Activated CD4-positive, alpha-beta memory T cell treated with anti-CD3 and anti-CD28 coated beads, Interleukin-2, amount 10 ng/mL, durations not matched to agents 7 days and 5 days (primary cell): ENCODE measurements at regions not wholly inside any gene's neighbourhood (a gene's known extent, or its start where the extent isn't known, plus 50 kb on each side); places are given as distances from the start of the nearest gene placed in this dataset.

ENCODE experiments used
- CTCF ChIA-PET: fragments of 350-600 bp; sonication (Branson Sonifier 250); formaldehyde crosslinking; loops from one replicate; lab custom pipeline; 2021; ENCODE audit warnings: antibody characterized with exemption, inconsistent platforms; lab: Charles Lee
- POLR2A ChIA-PET: fragments of 350-600 bp; sonication (Branson Sonifier 250); formaldehyde crosslinking; loops from one replicate; lab custom pipeline; 2021; ENCODE audit warnings: antibody characterized with exemption; lab: Charles Lee
- DNase-seq: peaks from one replicate; pipeline ENCODE4 v3.0.0-alpha.2; 2020
- H3K27ac Mint-ChIP-seq: one replicate; pipeline ENCODE4 v1.8.0; 2021; ENCODE audit warnings: mild to moderate bottlenecking, mixed read lengths
- H3K27me3 Mint-ChIP-seq: one replicate; pipeline ENCODE4 v1.8.0; 2021; ENCODE audit warnings: mixed read lengths
- H3K36me3 Mint-ChIP-seq: one replicate; pipeline ENCODE4 v1.8.0; 2021; ENCODE audit warnings: low read depth, mixed read lengths
- H3K4me1 Mint-ChIP-seq: one replicate; pipeline ENCODE4 v1.8.0; 2021; ENCODE audit warnings: mixed read lengths
- H3K4me3 Mint-ChIP-seq: one replicate; pipeline ENCODE4 v1.8.0; 2021; ENCODE audit warnings: mild to moderate bottlenecking, mixed read lengths
- H3K9me3 Mint-ChIP-seq: one replicate; pipeline ENCODE4 v1.8.0; 2021; ENCODE audit warnings: mixed read lengths

- H3K4me1 Mint-ChIP-seq: no peaks in the 10 kb centered on the region
- H3K4me3 Mint-ChIP-seq: no peak overlapping the region
- H3K9me3 Mint-ChIP-seq: no peaks in the 10 kb centered on the region
- CTCF ChIA-PET: no interaction called here
- H3K36me3 Mint-ChIP-seq: no peaks in the 10 kb centered on the region
- no peaks in the 10 kb centered on the region for H3K27me3 Mint-ChIP-seq
- POLR2A ChIA-PET: no interaction called here
- no peak overlapping the region for H3K27ac Mint-ChIP-seq
- DNase-seq: no peak
These were observed 971.9 kb downstream of the BRD1 start for GRCh38 chr22:48855593-48856307.

GRCh38 chr22:48855013-48855412 is 972.7 kb downstream of the BRD1 start:
- ChIA-PET CTCF (no interaction called here), POLR2A (no interaction called here)
- Mint-ChIP-seq H3K27ac (no peak overlapping the region), H3K4me1 (no peaks in the 10 kb centered on the region), H3K9me3 (no peaks in the 10 kb centered on the region), H3K27me3 (no peaks in the 10 kb centered on the region), H3K36me3 (no peaks in the 10 kb centered on the region), H3K4me3 (no peak overlapping the region)
- no peak for DNase-seq

DNA sequence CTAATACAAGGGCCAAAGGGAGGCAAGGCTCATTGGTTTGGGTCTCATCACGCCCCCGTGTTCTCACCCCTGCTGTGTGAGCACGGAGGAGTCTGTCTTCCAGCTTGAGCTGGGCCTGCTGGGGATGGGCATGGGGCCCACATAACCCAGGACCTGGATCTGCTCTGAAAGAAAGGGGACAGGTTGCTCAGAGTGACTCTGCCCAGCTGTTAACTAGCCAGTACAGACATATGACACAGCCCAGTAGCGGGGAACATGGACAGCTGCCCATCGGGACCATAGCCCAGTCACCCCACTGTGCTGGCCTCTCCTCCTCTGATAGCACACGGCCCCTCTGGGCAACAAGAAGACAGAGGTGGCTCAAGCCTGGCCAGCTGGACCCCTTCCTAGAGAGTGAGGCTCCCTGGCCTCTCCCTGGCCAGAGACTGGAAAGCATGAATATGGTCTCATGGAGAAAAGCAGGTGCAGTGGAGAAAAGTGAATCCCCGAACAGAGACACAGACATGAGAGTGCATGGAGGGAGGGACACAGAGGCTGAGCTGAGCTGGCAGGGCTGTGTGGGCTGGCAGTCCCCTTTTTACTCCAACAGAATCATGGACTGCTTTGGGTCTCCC is 973.9 kb downstream of the BRD1 start:
- Mint-ChIP-seq H3K9me3 (no peaks in the 10 kb centered on the region), H3K4me3 (no peak overlapping the region), H3K4me1 (no peaks in the 10 kb centered on the region), H3K27me3 (no peaks in the 10 kb centered on the region), H3K27ac (no peak overlapping the region), H3K36me3 (no peaks in the 10 kb centered on the region)
- no peak for DNase-seq
- ChIA-PET CTCF (no interaction called here), POLR2A (no interaction called here)

DNA sequence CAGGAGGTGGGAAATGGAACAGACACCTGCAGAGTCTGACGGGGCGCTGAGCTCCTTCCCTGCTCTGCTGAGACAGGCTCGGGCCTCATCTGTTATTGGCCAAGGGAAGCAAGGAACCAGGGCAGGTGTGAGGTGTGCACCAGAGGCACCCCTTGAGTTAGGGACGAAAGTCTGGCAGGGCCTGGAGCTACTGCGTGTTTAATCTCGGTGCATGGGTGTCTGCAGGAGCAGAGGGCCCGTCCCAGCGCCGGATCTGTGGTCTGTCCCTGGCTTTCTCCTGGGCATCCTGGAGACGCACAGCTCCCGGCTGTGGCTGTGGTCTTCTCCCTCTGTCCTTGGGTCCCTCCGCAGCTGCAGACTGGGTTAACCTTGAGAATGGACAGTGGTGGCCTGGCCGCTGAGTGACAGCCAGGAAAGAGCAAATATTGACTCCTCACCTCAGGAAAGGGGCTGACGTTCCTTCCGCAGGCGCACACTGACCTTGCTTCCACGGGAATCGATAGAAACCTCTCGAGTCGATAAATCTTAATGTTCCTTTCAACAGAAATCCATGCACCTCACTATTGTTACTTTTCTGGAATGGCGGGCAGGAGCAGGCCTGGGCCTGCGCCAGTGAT is 975.6 kb downstream of the BRD1 start:
- no peaks in the 10 kb centered on the region for H3K27me3 Mint-ChIP-seq
- POLR2A ChIA-PET: no interaction called here
- H3K4me1 Mint-ChIP-seq: no peaks in the 10 kb centered on the region
- no peak for DNase-seq
- H3K9me3 Mint-ChIP-seq: no peaks in the 10 kb centered on the region
- CTCF ChIA-PET: no interaction called here
- no peak overlapping the region for H3K4me3 Mint-ChIP-seq
- H3K27ac Mint-ChIP-seq: no peak overlapping the region
- H3K36me3 Mint-ChIP-seq: no peaks in the 10 kb centered on the region

- no peaks in the 10 kb centered on the region for H3K9me3 Mint-ChIP-seq
- POLR2A ChIA-PET: no interaction called here
- no peaks in the 10 kb centered on the region for H3K4me1 Mint-ChIP-seq
- no peak for DNase-seq
- CTCF ChIA-PET: no interaction called here
- no peaks in the 10 kb centered on the region for H3K36me3 Mint-ChIP-seq
- no peak overlapping the region for H3K4me3 Mint-ChIP-seq
- no peak overlapping the region for H3K27ac Mint-ChIP-seq
- no peaks in the 10 kb centered on the region for H3K27me3 Mint-ChIP-seq
These were observed 976.9 kb downstream of the BRD1 start for GRCh38 chr22:48850658-48851287.

- H3K27me3 Mint-ChIP-seq: no peaks in the 10 kb centered on the region
- POLR2A ChIA-PET: no interaction called here
These were observed 977.6 kb downstream of the BRD1 start for GRCh38 chr22:48849963-48850657.

GRCh38 chr22:48849219-48849912 is 978.3 kb downstream of the BRD1 start:
- POLR2A ChIA-PET: no interaction called here
- no peaks in the 10 kb centered on the region for H3K4me1 Mint-ChIP-seq
- no peaks in the 10 kb centered on the region for H3K27me3 Mint-ChIP-seq
- no peaks in the 10 kb centered on the region for H3K36me3 Mint-ChIP-seq
- no peak for DNase-seq
- no peaks in the 10 kb centered on the region for H3K9me3 Mint-ChIP-seq
- H3K27ac Mint-ChIP-seq: no peak overlapping the region
- CTCF ChIA-PET: no interaction called here
- H3K4me3 Mint-ChIP-seq: no peak overlapping the region

More at GRCh38 chr22:48849963-48850657, 977.6 kb downstream of the BRD1 start:
- H3K36me3 Mint-ChIP-seq: no peaks in the 10 kb centered on the region
- no peaks in the 10 kb centered on the region for H3K4me1 Mint-ChIP-seq
- no peak for DNase-seq
- CTCF ChIA-PET: no interaction called here
- H3K9me3 Mint-ChIP-seq: no peaks in the 10 kb centered on the region
- H3K27ac Mint-ChIP-seq: no peak overlapping the region
- H3K4me3 Mint-ChIP-seq: no peak overlapping the region

- H3K27me3 Mint-ChIP-seq: no peaks in the 10 kb centered on the region
- DNase-seq: no peak
- H3K4me1 Mint-ChIP-seq: no peaks in the 10 kb centered on the region
- no peaks in the 10 kb centered on the region for H3K36me3 Mint-ChIP-seq
- no peak overlapping the region for H3K27ac Mint-ChIP-seq
- no peaks in the 10 kb centered on the region for H3K9me3 Mint-ChIP-seq
- H3K4me3 Mint-ChIP-seq: no peak overlapping the region
- POLR2A ChIA-PET: no interaction called here
- CTCF ChIA-PET: no interaction called here
These were observed 981.5 kb downstream of the BRD1 start for GRCh38 chr22:48846200-48846599.

DNA sequence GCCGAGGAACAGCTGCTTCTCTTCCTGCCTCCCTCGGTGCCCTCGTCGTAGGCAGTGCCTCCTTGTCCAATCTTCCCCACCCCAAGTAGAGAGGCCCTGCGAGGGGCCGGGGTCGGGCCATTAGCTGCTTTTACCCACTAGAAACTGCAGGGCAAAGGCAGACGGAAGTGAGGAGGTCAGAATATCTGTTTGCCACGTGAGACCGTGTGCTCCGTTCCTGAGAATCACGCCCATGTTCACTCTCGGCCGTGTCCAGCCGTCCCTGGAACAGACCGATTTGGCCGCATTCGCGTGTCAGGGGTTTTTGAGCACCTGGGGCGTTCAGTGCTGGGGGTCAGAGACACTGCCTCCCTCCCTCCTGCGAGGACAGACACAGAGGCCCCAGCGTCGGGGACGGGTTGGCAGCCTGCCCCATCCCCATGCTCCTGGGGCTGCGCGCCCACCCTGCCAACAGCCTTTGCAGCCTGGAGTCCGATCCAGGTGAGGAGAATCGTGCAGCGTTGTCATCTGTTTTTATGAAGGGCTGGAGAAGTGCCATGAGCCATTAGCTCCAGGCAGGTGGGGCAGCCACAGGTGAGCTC is 982.2 kb downstream of the BRD1 start:
- Mint-ChIP-seq H3K4me3 (no peak overlapping the region), H3K27me3 (no peaks in the 10 kb centered on the region), H3K27ac (no peak overlapping the region), H3K9me3 (no peaks in the 10 kb centered on the region), H3K36me3 (no peaks in the 10 kb centered on the region), H3K4me1 (no peaks in the 10 kb centered on the region)
- ChIA-PET CTCF (no interaction called here), POLR2A (no interaction called here)
- DNase-seq: no peak

DNA sequence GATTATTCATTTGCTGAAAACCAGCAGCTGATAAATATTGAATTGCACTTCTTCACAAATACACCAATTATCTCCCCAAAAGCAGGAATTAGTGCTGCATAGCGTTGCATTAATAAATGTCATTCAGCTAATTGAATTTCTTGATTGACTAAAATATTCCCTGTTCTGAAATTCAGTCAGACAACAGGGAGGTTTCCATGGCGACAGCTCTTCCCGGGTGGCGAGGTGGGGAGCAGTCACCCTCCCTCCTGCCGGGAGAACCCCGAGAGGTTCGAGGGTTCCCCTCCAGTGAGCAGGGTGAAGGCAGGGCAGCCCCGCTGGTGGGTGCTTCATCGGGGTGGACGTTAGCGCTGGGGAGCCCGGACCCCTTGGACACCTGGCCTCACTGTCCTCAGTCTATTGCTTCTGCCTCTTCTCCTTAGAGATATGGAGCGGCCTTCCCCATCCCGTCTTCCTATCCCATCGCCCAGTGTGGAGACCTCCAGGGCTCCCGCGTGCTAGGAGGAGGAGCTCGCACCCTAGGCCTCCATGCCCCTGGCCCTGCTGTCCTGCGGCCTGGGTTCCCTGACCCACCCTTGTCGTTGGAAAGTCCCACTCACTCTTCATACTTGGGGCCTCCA is 983.5 kb downstream of the BRD1 start:
- Mint-ChIP-seq H3K27ac (no peak overlapping the region), H3K4me3 (no peak overlapping the region), H3K9me3 (no peaks in the 10 kb centered on the region), H3K27me3 (no peaks in the 10 kb centered on the region), H3K36me3 (no peaks in the 10 kb centered on the region), H3K4me1 (no peaks in the 10 kb centered on the region)
- ChIA-PET CTCF (no interaction called here), POLR2A (no interaction called here)
- no peak for DNase-seq

GRCh38 chr22:48843640-48844039 is 984.0 kb downstream of the BRD1 start:
- no peak overlapping the region for H3K4me3 Mint-ChIP-seq

GRCh38 chr22:48842976-48843375 is 984.7 kb downstream of the BRD1 start:
- H3K27ac Mint-ChIP-seq: no peak overlapping the region
- no peaks in the 10 kb centered on the region for H3K36me3 Mint-ChIP-seq
- no peak for DNase-seq
- H3K9me3 Mint-ChIP-seq: peaks cover 3% of the 10 kb centered on the region
- no peaks in the 10 kb centered on the region for H3K27me3 Mint-ChIP-seq
- POLR2A ChIA-PET: no interaction called here
- CTCF ChIA-PET: no interaction called here
- H3K4me3 Mint-ChIP-seq: no peak overlapping the region
- no peaks in the 10 kb centered on the region for H3K4me1 Mint-ChIP-seq

More at GRCh38 chr22:48843640-48844039, 984.0 kb downstream of the BRD1 start:
- DNase-seq: no peak
- Mint-ChIP-seq H3K27ac (no peak overlapping the region), H3K9me3 (no peaks in the 10 kb centered on the region), H3K36me3 (no peaks in the 10 kb centered on the region), H3K4me1 (no peaks in the 10 kb centered on the region), H3K27me3 (no peaks in the 10 kb centered on the region)
- POLR2A ChIA-PET: no interaction called here
- CTCF ChIA-PET: no interaction called here
